Stimulated activated CD8-positive, alpha-beta memory T cell treated with anti-CD3 and anti-CD28 coated beads, Interleukin-2, amount 100 ng/mL, for 1 hour (primary cell): ENCODE measurements at regions not wholly inside any gene's neighbourhood (a gene's known extent, or its start where the extent isn't known, plus 50 kb on each side); places are given as distances from the start of the nearest gene placed in this dataset.

Experiments
- DNase-seq, 2 donors: peaks; one replicate each; pipeline ENCODE4 v3.0.0-alpha.2; 2020; ENCODE audit warnings: low read depth in 2 of 2

GRCh38 chr16:18059089-18059488 is 277.4 kb downstream of the NPIPA8 start:
- no peak for DNase-seq

- no peak for DNase-seq
Observed at GRCh38 chr16:18055411-18055916, 281.1 kb downstream of the NPIPA8 start.

GRCh38 chr16:18050777-18051176 is 285.8 kb downstream of the NPIPA8 start:
- DNase-seq: no peak

- no peak for DNase-seq
Observed at GRCh38 chr16:18050234-18050633, 286.3 kb downstream of the NPIPA8 start.

GRCh38 chr16:18049547-18050133 is 286.9 kb downstream of the NPIPA8 start:
- DNase-seq: no peak

GRCh38 chr16:18048853-18049546 is 287.5 kb downstream of the NPIPA8 start:
- no peak for DNase-seq

- DNase-seq: no peak
Observed at GRCh38 chr16:18047761-18048160, 288.8 kb downstream of the NPIPA8 start.

GRCh38 chr16:18045356-18045755 is 291.2 kb downstream of the NPIPA8 start:
- no peak for DNase-seq

- no peak for DNase-seq
Observed at GRCh38 chr16:18041864-18042834, 294.4 kb downstream of the NPIPA8 start.

GRCh38 chr16:18039931-18040330 is 296.6 kb downstream of the NPIPA8 start:
- no peak for DNase-seq

GRCh38 chr16:18037051-18037450 is 299.5 kb downstream of the NPIPA8 start:
- DNase-seq: no peak

GRCh38 chr16:18024611-18025010 is 311.9 kb downstream of the NPIPA8 start:
- DNase-seq: no peak

- no peak for DNase-seq
Observed at GRCh38 chr16:18018376-18018775, 318.2 kb downstream of the NPIPA8 start.

GRCh38 chr16:18013863-18014262 is 322.7 kb downstream of the NPIPA8 start:
- DNase-seq: no peak

GRCh38 chr16:18008356-18008755 is 328.2 kb downstream of the NPIPA8 start:
- no peak for DNase-seq

- no peak for DNase-seq
Observed at GRCh38 chr16:18003033-18003432, 333.5 kb downstream of the NPIPA8 start.

GRCh38 chr16:17998996-17999395 is 337.5 kb downstream of the NPIPA8 start:
- no peak for DNase-seq

- DNase-seq: no peak
Observed at GRCh38 chr16:17998550-17998949, 338.0 kb downstream of the NPIPA8 start.

GRCh38 chr16:17994027-17994426 is 342.5 kb downstream of the NPIPA8 start:
- DNase-seq: no peak

GRCh38 chr16:17992416-17992815 is 344.1 kb downstream of the NPIPA8 start:
- DNase-seq: no peak

- no peak for DNase-seq
Observed at GRCh38 chr16:17989255-17989654, 347.3 kb downstream of the NPIPA8 start.

- DNase-seq: no peak
Observed at GRCh38 chr16:17988839-17989238, 347.7 kb downstream of the NPIPA8 start.
